H1 (cell line): ENCODE measurements at regions not wholly inside any gene's neighbourhood (a gene's known extent, or its start where the extent isn't known, plus 50 kb on each side); places are given as distances from the start of the nearest gene placed in this dataset.

Source experiments
- CTCF ChIA-PET: fragments of 300-600 bp; sonication (Branson Sonifier 250); formaldehyde crosslinking; loops from one replicate; lab custom pipeline; 2021; ENCODE audit not compliant: partially characterized antibody; lab: Charles Lee
- POLR2A ChIA-PET: fragments of 300-600 bp; sonication (Branson Sonifier 250); formaldehyde crosslinking; loops from one replicate; lab custom pipeline; 2021; ENCODE audit warnings: inconsistent platforms; ENCODE audit not compliant: partially characterized antibody; lab: Charles Lee
- DNase-seq, 2 experiments: peaks; one replicate each; pipeline versions ENCODE4 v3.0.0 to v3.0.0-alpha.2; 2010 to 2022; ENCODE audit warnings: low spot score in 2 of 2, low read depth in 1 of 2, mixed read lengths in 1 of 2
- FAIRE-seq: peaks from 2 replicates; lab custom pipeline; 2011; peaks lifted over from hg19 to GRCh38; lab: Jason Lieb, UNC
- H2AFZ ChIP-seq: 2 replicates; pipeline ENCODE4 v1.8.1; 2012; ENCODE audit warnings: low read length, inconsistent platforms
- H2AK5ac ChIP-seq: 2 replicates; pipeline ENCODE4 v1.6.1; 2013; ENCODE audit warnings: low read depth, low read length
- H2BK120ac ChIP-seq: replicated peaks from 2 replicates; pipeline ENCODE3; 2013; ENCODE audit warnings: low read depth, low read length, inconsistent platforms
- H2BK12ac ChIP-seq: 2 replicates; pipeline ENCODE4 v1.6.1; 2013; ENCODE audit warnings: low read depth, low read length
- H2BK15ac ChIP-seq: 2 replicates; pipeline ENCODE4 v1.6.1; 2013; ENCODE audit warnings: low read length
- H2BK20ac ChIP-seq: 2 replicates; pipeline ENCODE4 v1.6.1; 2013; ENCODE audit warnings: low read length
- H2BK5ac ChIP-seq: 2 replicates; pipeline ENCODE4 v1.6.1; 2013; ENCODE audit warnings: low read depth, low read length
- H3K14ac ChIP-seq: 2 replicates; pipeline ENCODE4 v1.6.1; 2013; ENCODE audit warnings: inconsistent platforms; ENCODE audit not compliant: insufficient read length
- H3K18ac ChIP-seq: 2 replicates; pipeline ENCODE4 v1.6.1; 2013; ENCODE audit warnings: low read length; ENCODE audit errors: extremely low read depth
- H3K23ac ChIP-seq: 2 replicates; pipeline ENCODE4 v1.6.1; 2013; ENCODE audit warnings: inconsistent platforms; ENCODE audit not compliant: insufficient read length
- H3K23me2 ChIP-seq: 2 replicates; pipeline ENCODE4 v1.6.1; 2013; ENCODE audit warnings: low read depth, low read length
- H3K27ac ChIP-seq: 2 replicates; pipeline ENCODE4 v1.6.1; 2011; ENCODE audit warnings: low read depth, low read length, inconsistent platforms
- H3K27me3 ChIP-seq, 4 experiments: replicated peaks in 1 of 4; 1 replicate in 1 of 4; 2 replicates in 3 of 4; pipeline versions ENCODE4 v1.6.1 to v1.8.1; 2011 to 2013; ENCODE audit warnings: low read length in 3 of 4, mild to moderate bottlenecking in 3 of 4, inconsistent platforms in 2 of 4, mixed read lengths in 2 of 4, moderate library complexity in 1 of 4; ENCODE audit not compliant: control insufficient read depth in 3 of 4, insufficient read depth in 3 of 4; ENCODE audit errors: extremely low read depth in 1 of 4
- H3K36me3 ChIP-seq, 4 experiments: 2 replicates each; pipeline versions ENCODE4 v1.6.1 to v1.8.1; 2011 to 2013; ENCODE audit warnings: mild to moderate bottlenecking in 4 of 4, low read length in 3 of 4, moderate library complexity in 2 of 4, control low read depth in 1 of 4, inconsistent platforms in 1 of 4; ENCODE audit not compliant: insufficient read depth in 4 of 4, control insufficient read depth in 2 of 4
- H3K4ac ChIP-seq: replicated peaks from 2 replicates; pipeline ENCODE3; 2013; ENCODE audit warnings: low read length, low read depth, mixed read lengths, inconsistent platforms; ENCODE audit not compliant: insufficient read length
- H3K4me1 ChIP-seq, 4 experiments: replicated peaks in 1 of 4; 1 replicate in 1 of 4; 2 replicates in 3 of 4; pipeline versions ENCODE4 v1.6.1 to v1.8.1; 2011 to 2013; ENCODE audit warnings: low read length in 3 of 4, inconsistent platforms in 2 of 4, mixed read lengths in 1 of 4; ENCODE audit not compliant: insufficient read depth in 4 of 4, control insufficient read depth in 3 of 4
- H3K4me2 ChIP-seq, 2 experiments: 2 replicates each; pipeline versions ENCODE4 v1.6.1 to v1.8.1; 2011 to 2013; ENCODE audit warnings: low read depth in 2 of 2, low read length in 2 of 2, control low read depth in 1 of 2, inconsistent platforms in 1 of 2, mild to moderate bottlenecking in 1 of 2; ENCODE audit not compliant: insufficient read depth in 1 of 2
- H3K4me3 ChIP-seq, 4 experiments: fragments of 200-600, 300-600 bp in 1 of 4; sonication (generic), shearing (Covaris generic), sonication (Bioruptor Twin) in 1 of 4; 2 replicates each; pipeline versions ENCODE4 v1.5.1 to v1.8.1; 2011 to 2016; ENCODE audit warnings: low read length in 4 of 4, low read depth in 3 of 4, control low read depth in 2 of 4, inconsistent platforms in 2 of 4, mild to moderate bottlenecking in 2 of 4, mixed read lengths in 1 of 4, moderate library complexity in 1 of 4; ENCODE audit not compliant: insufficient read depth in 2 of 4; ENCODE audit errors: extremely low read depth in 1 of 4
- H3K56ac ChIP-seq: replicated peaks from 2 replicates; pipeline ENCODE3; 2013; ENCODE audit warnings: low read depth, mild to moderate bottlenecking, mixed read lengths, low read length, inconsistent platforms; ENCODE audit not compliant: insufficient read length
- H3K79me1 ChIP-seq: 2 replicates; pipeline ENCODE4 v1.6.1; 2013; ENCODE audit warnings: low read depth, low read length, control low read depth
- H3K79me2 ChIP-seq, 2 experiments: 2 replicates each; pipeline versions ENCODE4 v1.6.1 to v1.8.1; 2012 to 2013; ENCODE audit warnings: low read length in 2 of 2, mild to moderate bottlenecking in 2 of 2, inconsistent platforms in 1 of 2; ENCODE audit not compliant: insufficient read depth in 2 of 2, control insufficient read depth in 1 of 2
- H3K9ac ChIP-seq, 4 experiments: replicated peaks in 1 of 4; 1 replicate in 1 of 4; 2 replicates in 3 of 4; pipeline versions ENCODE4 v1.6.1 to v1.8.1; 2011 to 2013; ENCODE audit warnings: low read depth in 3 of 4, low read length in 3 of 4, control low read depth in 2 of 4, mild to moderate bottlenecking in 2 of 4, moderate library complexity in 2 of 4, inconsistent platforms in 1 of 4; ENCODE audit errors: extremely low read depth in 1 of 4
- H3K9me3 ChIP-seq, 2 experiments: 2 replicates each; pipeline versions ENCODE4 v1.6.1 to v1.8.1; 2012 to 2013; ENCODE audit warnings: mild to moderate bottlenecking in 2 of 2, moderate library complexity in 2 of 2, control low read depth in 1 of 2, inconsistent platforms in 1 of 2, low read depth in 1 of 2, low read length in 1 of 2, mixed read lengths in 1 of 2; ENCODE audit not compliant: insufficient read depth in 2 of 2
- H4K20me1 ChIP-seq, 2 experiments: replicated peaks in 1 of 2; 2 replicates each; pipeline versions ENCODE3 to v1.8.1; 2011 to 2013; ENCODE audit warnings: inconsistent platforms in 2 of 2, low read length in 2 of 2, mild to moderate bottlenecking in 1 of 2; ENCODE audit not compliant: insufficient read depth in 2 of 2, control insufficient read depth in 1 of 2
- H4K5ac ChIP-seq: 2 replicates; pipeline ENCODE4 v1.6.1; 2013; ENCODE audit warnings: low read length, low read depth, mixed read lengths, inconsistent platforms; ENCODE audit not compliant: insufficient read length
- H4K8ac ChIP-seq: 2 replicates; pipeline ENCODE4 v1.8.0; 2013; ENCODE audit warnings: mild to moderate bottlenecking, moderate library complexity, low read length, inconsistent platforms; ENCODE audit not compliant: insufficient read depth; ENCODE audit errors: extremely low read depth
- H4K91ac ChIP-seq: replicated peaks from 2 replicates; pipeline ENCODE3; 2013; ENCODE audit warnings: low read length, mixed read lengths, inconsistent platforms; ENCODE audit not compliant: insufficient read length
- BACH1 ChIP-seq: IDR thresholded peaks from 2 replicates; pipeline ENCODE4 v1.6.1; 2012; ENCODE audit warnings: low read length, improper control_type of control experiment
- E2F6 ChIP-seq: IDR thresholded peaks from 2 replicates; pipeline ENCODE4 v1.6.1; 2012; ENCODE audit warnings: inconsistent platforms
- KDM1A ChIP-seq: fragments of 200-600, 300-600 bp; sonication (generic); IDR thresholded peaks from 2 replicates; pipeline ENCODE4 v1.7.1; 2016; ENCODE audit warnings: mild to moderate bottlenecking, low read length, borderline replicate concordance
- RAD21 ChIP-seq, 2 experiments: IDR thresholded peaks in 1 of 2; conservative IDR thresholded peaks in 1 of 2; 2 replicates each; pipeline ENCODE4 v1.6.1; 2011; ENCODE audit warnings: low read depth in 2 of 2, low read length in 2 of 2, improper control_type of control experiment in 1 of 2, inconsistent platforms in 1 of 2, mild to moderate bottlenecking in 1 of 2, moderate library complexity in 1 of 2
- RFX5 ChIP-seq: IDR thresholded peaks from 2 replicates; pipeline ENCODE4 v1.6.1; 2011; ENCODE audit warnings: low read depth, low read length, improper control_type of control experiment, borderline replicate concordance
- TCF12 ChIP-seq: IDR thresholded peaks from 2 replicates; pipeline ENCODE4 v1.6.1; 2011; ENCODE audit warnings: low read depth, mild to moderate bottlenecking, low read length
- WGBS, 2 experiments: shearing (Covaris generic) in 1 of 2; methylation state at CpG; one replicate each; pipeline versions ENCODE4 v1.1.6 to v1.1.7; 2013 to 2015; ENCODE audit warnings: low lambda C conversion rate in 2 of 2, mixed read lengths in 2 of 2, inconsistent platforms in 1 of 2, low coverage in 1 of 2, missing lambda C conversion rate in 1 of 2; ENCODE audit not compliant: insufficient replicate concordance in 2 of 2, insufficient coverage in 1 of 2, insufficient read length in 1 of 2; ENCODE audit errors: extremely low coverage in 1 of 2, missing lambda C conversion rate in 1 of 2; 5-methylcytosine and 5-hydroxymethylcytosine counted together

GRCh38 chr10:78895469-78895868, 173.3 kb upstream of the ZMIZ1 start:
- H3K4ac ChIP-seq, result no peak overlapping the region
- no peaks in the 10 kb centered on the region for H3K9me3 ChIP-seq
- H2BK15ac ChIP-seq, result no peak overlapping the region; the same call in 1 of the 2 replicates
- TF ChIP-seq RFX5 (0 out of 2 replicates have a peak, but pooled peaks have one; percentile 29), E2F6 (no peak), TCF12 (no peak), KDM1A (no peak), RAD21 (IDR thresholded peaks at IDR 0.05 in 1 of 2, conservative IDR thresholded peaks at IDR 0.05 in 1 of 2; ENCODE audit: low read depth in 2 of 2, low read length in 2 of 2) (peak in 1 of 2 experiments; percentile 3; a peak in 1 of 4 replicates), BACH1 (no peak)
- H3K4me1 ChIP-seq, result peaks cover 0 to 18% (median 8%) of the 10 kb centered on the region in 4 experiments; a peak in 6 of 7 replicates
- FAIRE-seq (no peak), DNase-seq (no peak)
- H2BK120ac ChIP-seq, result no peak overlapping the region
- no peaks in the 10 kb centered on the region for H4K20me1 ChIP-seq
- no peak overlapping the region; the same call in 1 of the 2 replicates for H3K18ac ChIP-seq
- POLR2A ChIA-PET, result interaction anchor here (1.3 kb wide), 1 partner anchor 18 kb away, joined by 3 read pairs; no protein-coding TSS in a partner anchor
- no peaks in the 10 kb centered on the region for H3K79me2 ChIP-seq
- no peak overlapping the region for H2AK5ac ChIP-seq
- H2BK5ac ChIP-seq, result no peak overlapping the region
- no peak overlapping the region for H3K27ac ChIP-seq
- no peak overlapping the region for H2BK20ac ChIP-seq
- peak overlapping the region; percentile 24 to 28; a peak in 2 of 4 replicates for H3K4me2 ChIP-seq
- no peaks in the 10 kb centered on the region for H3K79me1 ChIP-seq
- no peak overlapping the region for H2AFZ ChIP-seq
- no peak overlapping the region for H4K8ac ChIP-seq
- peaks cover 3% of the 10 kb centered on the region; the same call in 1 of the 2 replicates for H3K23me2 ChIP-seq
- no peak overlapping the region for H3K9ac ChIP-seq
- no peaks in the 10 kb centered on the region for H3K27me3 ChIP-seq
- no peak overlapping the region for H3K23ac ChIP-seq
- no peak overlapping the region for H3K4me3 ChIP-seq
- CTCF ChIA-PET, result interaction anchor here (0.6 to 2.4 kb wide), 9 partner anchors 21 to 1430 kb away, joined by 3 to 6 read pairs (median 3); no protein-coding TSS in a partner anchor
- no peak overlapping the region for H2BK12ac ChIP-seq
- no peaks in the 10 kb centered on the region; a peak in 1 of 8 replicates for H3K36me3 ChIP-seq
- H4K5ac ChIP-seq, result no peak overlapping the region
- no peak overlapping the region for H3K56ac ChIP-seq
- no peak overlapping the region for H4K91ac ChIP-seq
- whole genome bisulfite sequencing, 2 experiments, result 73% methylated on average over 7 of the region's 8 CpGs; no CpG with 5 or more reads in 1 of the 2 experiments
- no peak overlapping the region for H3K14ac ChIP-seq
